Tibial nerve (tissue), 4 donors: ENCODE measurements at regions not wholly inside any gene's neighbourhood (a gene's known extent, or its start where the extent isn't known, plus 50 kb on each side); places are given as distances from the start of the nearest gene placed in this dataset.

Experiments
- DNase-seq, 2 donors: peaks; one replicate each; pipeline ENCODE4 v3.0.0-alpha.2; 2019; ENCODE audit warnings: low spot score in 2 of 2
- H3K27ac ChIP-seq, 4 donors: fragments of 200-600 bp; sonication (generic) in 3 of 4; one replicate each; pipeline ENCODE4 v1.5.1; 2017 to 2019; ENCODE audit warnings: mild to moderate bottlenecking in 1 of 4
- H3K27me3 ChIP-seq, 2 donors: fragments of 200-600 bp; sonication (generic) in 1 of 2; one replicate each; pipeline versions ENCODE4 v1.5.1 to v1.6.0; 2017 to 2019
- H3K36me3 ChIP-seq, 3 donors: fragments of 200-600 bp; sonication (generic); one replicate each; pipeline ENCODE4 v1.5.1; 2018 to 2019
- H3K4me1 ChIP-seq, 4 donors: fragments of 200-600 bp; sonication (generic) in 3 of 4; one replicate each; pipeline ENCODE4 v1.5.1; 2017 to 2019
- H3K4me3 ChIP-seq, 4 donors: fragments of 200-600 bp; sonication (generic) in 3 of 4; one replicate each; pipeline ENCODE4 v1.5.1; 2017 to 2019; ENCODE audit warnings: mild to moderate bottlenecking in 1 of 4, moderate library complexity in 1 of 4
- H3K9me3 ChIP-seq, 4 donors: fragments of 200-600 bp; sonication (generic) in 3 of 4; one replicate each; pipeline ENCODE4 v1.5.1; 2017 to 2019
- EP300 ChIP-seq, 2 donors: sonication (generic); formaldehyde crosslinking; IDR thresholded peaks; one replicate each; pipeline ENCODE4 v1.6.1; 2017; ENCODE audit warnings: antibody characterized with exemption in 2 of 2, mild to moderate bottlenecking in 1 of 2
- POLR2A ChIP-seq, 2 donors: fragments of 450-650 bp; IDR thresholded peaks; one replicate each; pipeline ENCODE4 v1.6.1; 2017; ENCODE audit warnings: antibody characterized with exemption in 2 of 2, mild to moderate bottlenecking in 2 of 2, moderate library complexity in 2 of 2
- WGBS, 2 donors: methylation state at CpG; one replicate each; pipeline ENCODE4 v1.1.5; 2018; 5-methylcytosine and 5-hydroxymethylcytosine counted together
- TF ChIP-seq, protein P1 (sequence below), 5 experiments: fragments of 200-600 bp in 3 of 5; fragments of 450-650 bp in 2 of 5; sonication (generic) in 3 of 5; IDR thresholded peaks; one replicate each; pipeline ENCODE4 v1.5.1; 2016 to 2019; ENCODE audit warnings: antibody characterized with exemption in 5 of 5, mild to moderate bottlenecking in 3 of 5, moderate library complexity in 2 of 5

DNA sequence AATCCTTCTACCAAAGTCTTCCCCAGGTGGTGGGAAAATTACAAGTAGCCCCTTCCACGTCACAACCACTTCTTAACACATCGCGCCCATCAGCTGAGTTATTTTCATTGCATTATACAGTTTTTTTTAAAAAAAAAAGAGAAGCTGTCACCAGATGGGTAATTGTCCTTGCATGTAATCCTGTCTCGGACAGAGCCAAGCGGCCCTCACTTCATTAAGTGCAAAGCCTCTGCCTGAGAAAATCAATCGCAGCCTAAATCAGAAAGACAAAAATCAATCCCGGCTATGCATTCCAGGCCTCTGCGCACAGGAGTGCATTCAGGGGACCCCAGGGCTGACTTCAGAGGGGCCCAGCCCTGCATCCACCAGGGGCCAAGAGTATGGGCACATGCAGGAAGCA is 538.9 kb downstream of the NPHP4 start:
- Histone ChIP-seq H3K27ac (no peak overlapping the region), H3K4me3 (no peak overlapping the region), H3K27me3 (no peaks in the 10 kb centered on the region), H3K36me3 (no peaks in the 10 kb centered on the region), H3K9me3 (no peaks in the 10 kb centered on the region), H3K4me1 (no peaks in the 10 kb centered on the region)
- 83 to 88% methylated on average over 8 of the region's 8 CpGs for WGBS, 2 donors
- DNase-seq, result no peak
- no peak for TF ChIP-seq EP300 (IDR thresholded peaks at IDR 0.05)
- TF ChIP-seq, protein P1, sequence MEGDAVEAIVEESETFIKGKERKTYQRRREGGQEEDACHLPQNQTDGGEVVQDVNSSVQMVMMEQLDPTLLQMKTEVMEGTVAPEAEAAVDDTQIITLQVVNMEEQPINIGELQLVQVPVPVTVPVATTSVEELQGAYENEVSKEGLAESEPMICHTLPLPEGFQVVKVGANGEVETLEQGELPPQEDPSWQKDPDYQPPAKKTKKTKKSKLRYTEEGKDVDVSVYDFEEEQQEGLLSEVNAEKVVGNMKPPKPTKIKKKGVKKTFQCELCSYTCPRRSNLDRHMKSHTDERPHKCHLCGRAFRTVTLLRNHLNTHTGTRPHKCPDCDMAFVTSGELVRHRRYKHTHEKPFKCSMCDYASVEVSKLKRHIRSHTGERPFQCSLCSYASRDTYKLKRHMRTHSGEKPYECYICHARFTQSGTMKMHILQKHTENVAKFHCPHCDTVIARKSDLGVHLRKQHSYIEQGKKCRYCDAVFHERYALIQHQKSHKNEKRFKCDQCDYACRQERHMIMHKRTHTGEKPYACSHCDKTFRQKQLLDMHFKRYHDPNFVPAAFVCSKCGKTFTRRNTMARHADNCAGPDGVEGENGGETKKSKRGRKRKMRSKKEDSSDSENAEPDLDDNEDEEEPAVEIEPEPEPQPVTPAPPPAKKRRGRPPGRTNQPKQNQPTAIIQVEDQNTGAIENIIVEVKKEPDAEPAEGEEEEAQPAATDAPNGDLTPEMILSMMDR (IDR thresholded peaks at IDR 0.05), result no peak
- TF ChIP-seq POLR2A (IDR thresholded peaks at IDR 0.05), result no peak

DNA sequence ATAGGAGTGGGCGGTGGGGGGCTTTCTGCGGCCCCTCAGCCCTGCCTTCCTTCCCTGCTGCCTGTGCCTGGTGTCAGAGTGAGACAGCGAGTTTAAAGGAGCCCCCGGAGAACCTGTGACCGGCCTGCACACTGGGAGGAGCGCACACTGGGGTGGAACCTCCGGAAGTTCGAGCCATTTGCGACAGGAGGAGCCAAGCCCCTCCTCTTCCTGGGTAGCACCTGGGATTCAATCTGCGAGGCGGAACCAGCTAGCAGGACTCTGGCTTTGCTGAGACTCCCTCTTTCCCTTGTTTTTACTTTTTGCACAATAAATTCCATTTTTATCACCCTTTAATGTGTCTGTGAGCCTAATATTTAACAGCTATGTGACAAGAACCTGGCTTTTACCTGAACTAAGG is 540.6 kb downstream of the NPHP4 start:
- no peaks in the 10 kb centered on the region for H3K36me3 ChIP-seq
- no peaks in the 10 kb centered on the region for H3K27me3 ChIP-seq
- no peaks in the 10 kb centered on the region for H3K4me1 ChIP-seq
- no peak for DNase-seq
- no peak overlapping the region for H3K27ac ChIP-seq
- TF ChIP-seq, protein P1 (IDR thresholded peaks at IDR 0.05), result no peak
- no peaks in the 10 kb centered on the region for H3K9me3 ChIP-seq
- no peak overlapping the region for H3K4me3 ChIP-seq
- 55 to 62% methylated on average over 11 of the region's 11 CpGs for WGBS, 2 donors

DNA sequence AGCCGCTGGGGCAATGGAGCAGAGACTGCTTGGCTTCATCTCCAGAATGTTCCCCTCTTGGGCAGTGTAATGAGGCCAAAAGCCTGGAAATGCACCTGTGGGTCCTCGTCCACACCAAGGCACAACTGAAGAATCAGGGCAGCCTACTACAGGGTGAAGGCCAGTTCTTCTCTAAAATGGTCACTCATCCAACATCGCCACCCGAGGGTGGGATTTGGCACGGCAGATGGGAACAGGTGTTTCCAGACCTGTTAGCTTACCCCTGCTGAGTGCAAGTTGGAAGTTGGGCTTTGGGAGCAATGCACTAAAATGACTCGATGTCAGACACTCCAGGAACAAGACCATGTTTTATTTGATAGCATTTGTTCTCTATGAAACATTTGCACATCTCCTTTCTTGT is 543.7 kb downstream of the NPHP4 start:
- no peaks in the 10 kb centered on the region for H3K27me3 ChIP-seq
- no peak for DNase-seq
- H3K9me3 ChIP-seq, result no peaks in the 10 kb centered on the region
- H3K36me3 ChIP-seq, result no peaks in the 10 kb centered on the region
- 66 to 80% methylated on average over 6 of the region's 6 CpGs for WGBS, 2 donors
- no peak overlapping the region for H3K27ac ChIP-seq
- H3K4me3 ChIP-seq, result no peak overlapping the region
- no peak for TF ChIP-seq POLR2A (IDR thresholded peaks at IDR 0.05)
- no peak for TF ChIP-seq EP300 (IDR thresholded peaks at IDR 0.05)
- TF ChIP-seq, protein P1 (IDR thresholded peaks at IDR 0.05), result no peak
- no peaks in the 10 kb centered on the region for H3K4me1 ChIP-seq

DNA sequence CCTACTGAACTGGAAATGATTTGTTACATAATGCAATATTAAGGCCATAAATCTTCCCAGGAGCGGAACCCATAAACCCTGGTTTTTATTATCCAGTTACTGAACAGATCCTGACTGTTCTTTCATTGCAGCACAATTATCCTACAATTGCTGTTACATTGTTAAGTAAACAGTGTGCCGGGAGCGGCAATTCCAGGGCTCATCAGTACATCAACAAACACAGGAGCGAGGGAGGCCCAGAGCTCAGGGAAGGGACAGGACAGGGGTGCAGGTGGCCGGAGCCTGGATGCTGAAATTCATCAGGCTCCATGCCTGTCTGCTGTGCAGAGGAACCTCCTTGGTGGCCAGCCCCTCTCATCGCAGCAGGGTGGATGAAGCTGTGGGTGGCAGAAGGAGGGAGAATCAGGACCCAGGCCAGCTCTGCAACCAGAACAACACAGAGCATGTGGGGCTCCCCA is 544.7 kb downstream of the NPHP4 start:
- Histone ChIP-seq H3K9me3 (no peaks in the 10 kb centered on the region), H3K27me3 (no peaks in the 10 kb centered on the region), H3K36me3 (no peaks in the 10 kb centered on the region), H3K27ac (no peak overlapping the region), H3K4me1 (no peaks in the 10 kb centered on the region), H3K4me3 (no peak overlapping the region)
- 25 to 34% methylated on average over 6 of the region's 6 CpGs for WGBS, 2 donors
- DNase-seq, result no peak
- no peak for TF ChIP-seq POLR2A (IDR thresholded peaks at IDR 0.05)
- TF ChIP-seq, protein P1 (IDR thresholded peaks at IDR 0.05), result no peak
- no peak for TF ChIP-seq EP300 (IDR thresholded peaks at IDR 0.05)

DNA sequence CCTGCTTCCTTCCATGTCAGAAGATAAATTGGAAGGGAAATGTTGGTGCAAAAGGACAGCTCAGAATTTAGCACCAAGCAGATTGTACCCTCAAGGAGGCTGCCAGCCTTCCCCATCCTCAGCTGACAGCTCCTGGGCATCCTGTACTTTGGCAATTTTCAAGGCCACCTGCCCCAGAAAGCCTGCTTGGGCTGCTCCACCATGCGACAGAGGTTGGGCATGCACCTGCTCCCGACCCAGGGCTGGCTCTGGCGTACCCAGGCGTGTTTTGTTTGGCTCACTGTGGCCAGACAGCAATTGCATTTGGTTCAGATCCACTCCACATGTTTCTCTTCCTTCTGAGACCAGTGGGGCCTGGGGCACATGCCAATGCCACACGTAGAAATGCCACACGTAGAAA is 547.8 kb downstream of the NPHP4 start:
- no peaks in the 10 kb centered on the region for H3K36me3 ChIP-seq
- no peak overlapping the region for H3K4me3 ChIP-seq
- H3K27me3 ChIP-seq, result no peaks in the 10 kb centered on the region

More for the DNA sequence above, 547.8 kb downstream of the NPHP4 start:
- Histone ChIP-seq H3K4me1 (no peaks in the 10 kb centered on the region), H3K9me3 (peaks cover 0 to 9% (median 0%) of the 10 kb centered on the region in 4 donors), H3K27ac (no peak overlapping the region)
- 87% methylated on average over 3 to 6 of the region's 6 CpGs for whole genome bisulfite sequencing, 2 donors
- DNase-seq, result no peak
- TF ChIP-seq, protein P1 (IDR thresholded peaks at IDR 0.05), result no peak
- TF ChIP-seq POLR2A (IDR thresholded peaks at IDR 0.05) (no peak), EP300 (IDR thresholded peaks at IDR 0.05) (no peak)
